Stimulated activated effector memory CD8-positive, alpha-beta T cell treated with anti-CD3 and anti-CD28 coated beads, Interleukin-12 subunit alpha, Interleukin-12 subunit beta, amount 100 ng/mL, for 72 hours (primary cell): ENCODE measurements at regions not wholly inside any gene's neighbourhood (a gene's known extent, or its start where the extent isn't known, plus 50 kb on each side); places are given as distances from the start of the nearest gene placed in this dataset.
A peak's percentile ranks its signal among the peaks of the same experiment; 100 is the strongest.
"Not testable (repeated sequence)": the region's sequence is repeated elsewhere in the genome, so short reads cannot be mapped to it uniquely, and the experiment has no call there.

Experiments used
- ATAC-seq: fragments of 150-1000 bp; cut with Tn5 transposase; 2 replicates; pipeline ENCODE4 v1.10.0; 2021
- DNase-seq, 2 donors: peaks; one replicate each; pipeline ENCODE4 v3.0.0; 2021 to 2022; ENCODE audit warnings: low spot score in 2 of 2
- H3K27ac Mint-ChIP-seq: one replicate; pipeline ENCODE4 v1.8.0; 2022; ENCODE audit warnings: mild to moderate bottlenecking, mixed read lengths
- H3K36me3 Mint-ChIP-seq: one replicate; pipeline ENCODE4 v1.8.0; 2022; ENCODE audit warnings: mild to moderate bottlenecking, mixed read lengths
- H3K4me1 Mint-ChIP-seq: one replicate; pipeline ENCODE4 v1.8.0; 2022; ENCODE audit warnings: mixed read lengths
- H3K4me3 Mint-ChIP-seq: one replicate; pipeline ENCODE4 v1.8.0; 2022; ENCODE audit warnings: mild to moderate bottlenecking, mixed read lengths
- H3K9me3 Mint-ChIP-seq: one replicate; pipeline ENCODE4 v1.8.0; 2022; ENCODE audit warnings: mixed read lengths

- H3K4me3 Mint-ChIP-seq, ATAC-seq, H3K9me3 Mint-ChIP-seq, H3K27ac Mint-ChIP-seq, H3K36me3 Mint-ChIP-seq, H3K4me1 Mint-ChIP-seq: not testable (repeated sequence)
- DNase-seq, result peak in 1 of 2 donors; percentile 51
Observed at GRCh38 chr7:9919-10318, 182.5 kb upstream of the FAM20C start.

GRCh38 chr7:32565-33280 lies 159.6 kb upstream of the FAM20C start:
- DNase-seq, H3K9me3 Mint-ChIP-seq, ATAC-seq: not testable (repeated sequence)

GRCh38 chr7:35121-35541 lies 157.2 kb upstream of the FAM20C start:
- not testable (repeated sequence) for H3K4me1 Mint-ChIP-seq, H3K36me3 Mint-ChIP-seq, ATAC-seq

More at GRCh38 chr7:32565-33280, 159.6 kb upstream of the FAM20C start:
- not testable (repeated sequence) for H3K36me3 Mint-ChIP-seq, H3K4me1 Mint-ChIP-seq, H3K4me3 Mint-ChIP-seq, H3K27ac Mint-ChIP-seq

GRCh38 chr7:36539-36938 lies 155.8 kb upstream of the FAM20C start:
- DNase-seq, H3K36me3 Mint-ChIP-seq, H3K9me3 Mint-ChIP-seq, H3K4me1 Mint-ChIP-seq, H3K4me3 Mint-ChIP-seq, H3K27ac Mint-ChIP-seq, ATAC-seq: not testable (repeated sequence)

More at GRCh38 chr7:35121-35541, 157.2 kb upstream of the FAM20C start:
- not testable (repeated sequence) for DNase-seq, H3K27ac Mint-ChIP-seq, H3K4me3 Mint-ChIP-seq, H3K9me3 Mint-ChIP-seq

GRCh38 chr7:37656-38055 lies 154.7 kb upstream of the FAM20C start:
- H3K4me1 Mint-ChIP-seq, ATAC-seq, H3K4me3 Mint-ChIP-seq, H3K9me3 Mint-ChIP-seq, H3K27ac Mint-ChIP-seq, H3K36me3 Mint-ChIP-seq, DNase-seq: not testable (repeated sequence)

- ATAC-seq, H3K36me3 Mint-ChIP-seq, H3K27ac Mint-ChIP-seq, H3K4me1 Mint-ChIP-seq, H3K9me3 Mint-ChIP-seq, H3K4me3 Mint-ChIP-seq, DNase-seq: not testable (repeated sequence)
Observed at GRCh38 chr7:38444-38843, 153.9 kb upstream of the FAM20C start.

GRCh38 chr7:39984-40740 lies 152.2 kb upstream of the FAM20C start:
- not testable (repeated sequence) for DNase-seq, H3K36me3 Mint-ChIP-seq, H3K9me3 Mint-ChIP-seq, H3K4me1 Mint-ChIP-seq, H3K27ac Mint-ChIP-seq, ATAC-seq, H3K4me3 Mint-ChIP-seq

GRCh38 chr7:40799-41750 lies 151.3 kb upstream of the FAM20C start:
- H3K36me3 Mint-ChIP-seq, result no peaks in the 10 kb centered on the region
- DNase-seq, result peak; percentile 1 to 41
- no peak overlapping the region for H3K4me3 Mint-ChIP-seq
- H3K9me3 Mint-ChIP-seq, result no peaks in the 10 kb centered on the region
- H3K27ac Mint-ChIP-seq, result no peak overlapping the region
- no peaks in the 10 kb centered on the region for H3K4me1 Mint-ChIP-seq
- no peak for ATAC-seq

GRCh38 chr7:41917-42565 lies 150.3 kb upstream of the FAM20C start:
- Mint-ChIP-seq H3K4me3 (no peak overlapping the region), H3K9me3 (no peaks in the 10 kb centered on the region), H3K27ac (no peak overlapping the region), H3K4me1 (no peaks in the 10 kb centered on the region), H3K36me3 (no peaks in the 10 kb centered on the region)
- no peak for ATAC-seq
- DNase-seq, result no peak

GRCh38 chr7:43791-44540 lies 148.4 kb upstream of the FAM20C start:
- H3K4me1 Mint-ChIP-seq, result no peaks in the 10 kb centered on the region
- ATAC-seq, result no peak
- no peak overlapping the region for H3K27ac Mint-ChIP-seq
- no peaks in the 10 kb centered on the region for H3K36me3 Mint-ChIP-seq
- no peak overlapping the region for H3K4me3 Mint-ChIP-seq
- DNase-seq, result peak; percentile 0 to 41
- no peaks in the 10 kb centered on the region for H3K9me3 Mint-ChIP-seq

GRCh38 chr7:44541-44896 lies 147.9 kb upstream of the FAM20C start:
- Mint-ChIP-seq H3K27ac (no peak overlapping the region), H3K36me3 (no peaks in the 10 kb centered on the region), H3K4me3 (no peak overlapping the region), H3K9me3 (no peaks in the 10 kb centered on the region), H3K4me1 (no peaks in the 10 kb centered on the region)
- DNase-seq (peak; percentile 0 to 43), ATAC-seq (no peak)

- Mint-ChIP-seq H3K4me3 (no peak overlapping the region), H3K36me3 (no peaks in the 10 kb centered on the region), H3K9me3 (no peaks in the 10 kb centered on the region), H3K4me1 (no peaks in the 10 kb centered on the region), H3K27ac (no peak overlapping the region)
- DNase-seq (peak; percentile 1 to 47), ATAC-seq (peak; percentile 52)
Observed at GRCh38 chr7:45106-46090, 147.0 kb upstream of the FAM20C start.

- H3K27ac Mint-ChIP-seq, result no peak overlapping the region
- H3K4me1 Mint-ChIP-seq, result no peaks in the 10 kb centered on the region
- no peaks in the 10 kb centered on the region for H3K36me3 Mint-ChIP-seq
- no peak overlapping the region for H3K4me3 Mint-ChIP-seq
- ATAC-seq (no peak), DNase-seq (peak; percentile 0 to 37)
- no peaks in the 10 kb centered on the region for H3K9me3 Mint-ChIP-seq
Observed at GRCh38 chr7:46123-46829, 146.1 kb upstream of the FAM20C start.
